ENCODE measurements at regions not wholly inside any gene's neighbourhood (a gene's known extent, or its start where the extent isn't known, plus 50 kb on each side); places are given as distances from the start of the nearest gene placed in this dataset.
"Not testable (repeated sequence)": the region's sequence is repeated elsewhere in the genome, so short reads cannot be mapped to it uniquely, and the experiment has no call there.

DNA sequence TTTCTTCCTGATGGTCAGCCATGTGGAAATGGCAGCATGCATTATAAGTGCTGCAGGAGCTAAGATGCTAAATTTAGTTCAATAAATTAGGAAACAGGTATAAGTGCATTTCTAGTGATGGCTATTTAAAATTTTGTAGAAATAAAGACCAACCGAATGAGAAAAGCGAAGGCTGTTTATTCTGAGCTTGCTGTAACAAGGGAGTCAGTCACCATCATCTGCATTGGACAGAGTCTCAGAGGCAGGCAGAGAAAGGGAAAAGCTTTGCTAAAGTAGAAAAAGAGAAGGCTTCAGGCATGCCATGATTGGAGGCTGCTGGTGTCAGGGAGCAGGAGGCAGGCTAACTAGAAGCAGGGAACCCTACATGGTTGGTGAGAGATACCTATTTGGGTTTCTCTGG lies 451.0 kb downstream of the EDEM1 start:
- no peak for DNase-seq

DNA sequence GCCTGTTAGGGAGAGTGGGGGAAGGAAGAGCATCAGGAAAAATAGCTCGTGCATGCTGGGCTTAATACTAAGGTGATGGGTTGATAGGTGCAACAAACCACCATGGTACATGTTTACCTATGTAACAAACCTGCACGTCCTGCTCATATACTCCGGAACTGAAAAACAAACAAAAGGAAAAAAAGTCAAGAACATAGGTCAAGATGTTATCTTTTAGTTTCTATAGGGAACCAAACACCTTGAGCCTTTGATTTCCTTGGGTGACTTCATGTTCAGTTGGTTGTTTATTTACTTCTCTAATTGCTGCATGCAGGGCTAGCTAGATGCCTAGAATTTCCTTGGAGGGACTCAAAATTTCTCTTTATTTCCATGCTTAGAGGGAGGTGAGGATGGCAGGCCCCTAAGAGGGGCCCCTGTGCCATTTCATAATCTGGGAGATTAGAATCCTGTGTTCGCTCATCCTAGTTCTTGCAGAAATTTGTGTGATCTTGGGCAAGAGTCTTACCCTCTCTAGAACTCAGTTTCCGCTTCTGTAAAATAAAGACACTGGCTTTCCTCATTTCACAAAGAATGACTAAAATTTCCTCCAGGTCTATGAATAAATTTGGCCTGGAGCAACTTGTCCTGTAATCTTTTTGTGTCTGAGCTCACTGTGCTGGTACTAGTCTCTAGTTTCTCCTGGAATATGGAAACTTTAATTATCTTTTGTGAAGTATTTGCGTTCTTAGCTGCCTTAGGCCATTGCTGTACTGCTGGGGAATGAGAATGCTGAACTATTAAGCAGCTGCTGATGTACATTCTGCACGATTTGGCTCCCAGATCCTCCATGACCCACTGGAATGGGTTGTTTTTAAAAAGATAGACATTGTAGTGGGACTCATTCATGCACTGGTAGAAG lies 457.5 kb downstream of the EDEM1 start:
- DNase-seq, result no peak

- no peak for DNase-seq
Measured at GRCh38 chr3:5645692-5646410, 458.3 kb downstream of the EDEM1 start.

DNA sequence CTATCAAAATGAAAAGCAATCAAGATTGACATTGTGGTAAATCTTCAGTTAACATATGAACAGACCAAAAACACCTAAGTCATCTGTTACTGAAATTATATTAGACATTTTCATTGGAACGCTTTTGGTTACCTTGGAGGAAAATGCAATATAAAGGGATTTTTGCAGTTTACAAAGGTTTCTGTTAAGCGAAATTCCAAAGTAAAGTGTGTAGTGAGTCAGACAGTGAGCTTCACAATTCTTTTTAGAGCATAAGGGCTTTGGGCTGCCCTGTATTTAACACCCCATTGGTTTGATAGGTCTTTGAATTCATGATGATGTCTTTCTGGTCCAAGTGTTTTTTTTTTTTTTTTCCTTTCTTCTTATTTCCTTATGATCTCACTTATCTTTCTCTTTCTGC lies 462.8 kb downstream of the EDEM1 start:
- no peak for DNase-seq

DNA sequence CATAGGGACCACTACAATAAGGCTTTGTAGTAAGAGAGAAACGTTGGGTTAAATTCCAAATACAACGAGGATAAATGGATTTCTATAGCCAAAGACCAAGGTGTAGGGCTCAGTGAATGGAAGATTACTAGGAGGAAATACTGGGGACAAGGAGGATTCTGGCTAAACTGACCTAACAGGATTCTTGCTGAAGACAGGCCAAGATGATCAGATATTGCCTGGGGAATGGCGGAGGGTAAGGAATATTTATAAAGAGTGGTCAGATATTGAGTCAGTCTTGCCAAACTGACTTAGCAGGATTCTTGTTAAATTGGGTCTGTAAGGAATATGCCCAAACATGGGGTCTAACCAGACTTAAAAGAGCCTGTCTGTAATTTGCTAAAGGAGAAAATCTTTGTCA lies 463.8 kb downstream of the EDEM1 start:
- no peak for DNase-seq

DNA sequence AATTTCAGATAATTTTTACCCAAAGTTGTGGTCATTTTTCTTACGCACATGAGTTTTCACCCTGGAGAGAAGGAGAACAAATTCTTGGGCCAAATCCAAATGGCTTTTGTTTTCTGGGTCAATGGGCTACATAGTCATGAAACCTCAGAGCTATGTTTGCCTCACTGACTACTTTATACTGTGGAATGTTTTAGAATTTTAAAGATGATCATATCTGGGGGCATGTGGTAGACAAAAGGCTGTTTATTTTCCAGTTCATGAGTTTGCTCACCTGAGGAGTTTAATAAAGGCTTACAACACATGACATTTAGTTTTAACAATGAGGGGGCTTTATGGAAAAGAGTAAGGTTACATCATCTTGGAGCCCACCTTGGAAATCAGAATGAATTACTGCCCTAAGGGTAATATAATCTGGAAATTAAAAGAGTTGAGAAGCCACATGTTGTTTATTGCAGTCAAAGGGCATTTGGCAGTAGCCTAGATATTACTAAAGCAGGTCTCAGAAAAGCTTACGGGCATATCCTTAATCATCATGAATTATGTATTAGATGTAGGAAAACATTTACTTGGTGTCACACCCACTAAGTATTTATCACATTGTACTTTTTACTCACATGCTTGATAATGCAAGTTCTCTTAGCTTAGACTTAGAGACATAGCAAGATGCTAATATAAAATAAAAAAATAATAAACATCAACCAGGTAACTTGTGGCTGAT lies 466.1 kb downstream of the EDEM1 start:
- DNase-seq, result no peak

- DNase-seq, result no peak
Measured at GRCh38 chr3:5657106-5657505, 469.6 kb downstream of the EDEM1 start.

DNA sequence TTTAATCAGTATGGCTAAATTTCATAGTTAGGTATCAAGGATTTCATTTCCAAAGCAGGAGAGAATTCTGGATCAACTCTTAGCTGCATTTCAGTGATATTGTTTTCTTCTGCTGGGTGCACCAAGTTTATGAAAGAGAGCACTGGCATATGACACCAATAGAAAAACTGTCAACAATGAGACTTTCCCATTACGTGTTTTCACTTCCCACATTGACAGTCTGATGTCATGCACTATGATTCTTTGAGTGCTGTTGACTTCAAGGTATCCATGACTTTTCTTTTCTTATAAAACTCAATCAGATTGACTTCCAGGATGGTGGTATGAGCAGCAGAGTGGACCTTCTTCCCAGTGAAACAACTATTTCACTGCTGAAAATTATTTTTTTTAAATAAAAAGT lies 476.1 kb downstream of the EDEM1 start:
- no peak for DNase-seq

DNA sequence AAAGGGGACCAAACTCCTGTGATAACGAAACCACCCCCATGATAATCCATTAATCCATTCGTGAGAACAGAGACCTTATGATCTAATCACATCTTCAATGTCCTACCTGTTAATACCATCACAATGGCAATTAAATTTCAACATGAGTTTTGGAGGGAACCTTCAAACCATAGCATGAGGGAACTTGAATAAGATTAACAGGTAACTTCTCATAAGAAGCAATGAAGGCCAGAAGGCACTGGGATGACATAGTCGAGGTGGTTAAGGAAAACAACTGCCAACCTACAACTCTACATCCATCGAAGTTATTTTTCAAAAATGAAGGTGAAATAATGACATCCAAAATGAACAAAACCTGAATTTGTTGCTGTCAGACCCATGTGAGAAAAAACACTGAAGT lies 478.9 kb downstream of the EDEM1 start:
- DNase-seq, result no peak

DNA sequence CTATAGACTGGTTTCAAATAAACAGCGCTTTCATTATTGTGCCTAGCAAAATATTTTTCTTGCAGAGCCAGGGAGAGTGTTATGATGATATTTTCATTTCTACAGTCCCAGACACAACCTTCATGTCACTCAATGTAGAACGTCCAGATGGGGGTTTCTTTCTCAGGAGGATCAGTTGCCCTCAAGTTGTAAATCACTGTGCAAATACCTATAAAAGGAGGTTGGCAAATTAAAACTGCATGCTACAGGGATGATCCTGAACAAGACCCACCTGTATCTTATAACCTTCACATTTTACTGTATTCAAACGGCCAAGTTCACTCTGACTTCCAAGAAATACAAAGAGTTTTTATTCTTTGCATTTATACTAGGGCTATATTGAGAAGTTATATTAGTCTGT lies 486.0 kb downstream of the EDEM1 start:
- no peak for DNase-seq

- DNase-seq, result no peak
Measured at GRCh38 chr3:5675319-5675718, 487.8 kb downstream of the EDEM1 start.

GRCh38 chr3:5677555-5677954 lies 490.0 kb downstream of the EDEM1 start:
- DNase-seq, result no peak

- DNase-seq, result no peak
Measured at GRCh38 chr3:5678248-5678647, 490.7 kb downstream of the EDEM1 start.

DNA sequence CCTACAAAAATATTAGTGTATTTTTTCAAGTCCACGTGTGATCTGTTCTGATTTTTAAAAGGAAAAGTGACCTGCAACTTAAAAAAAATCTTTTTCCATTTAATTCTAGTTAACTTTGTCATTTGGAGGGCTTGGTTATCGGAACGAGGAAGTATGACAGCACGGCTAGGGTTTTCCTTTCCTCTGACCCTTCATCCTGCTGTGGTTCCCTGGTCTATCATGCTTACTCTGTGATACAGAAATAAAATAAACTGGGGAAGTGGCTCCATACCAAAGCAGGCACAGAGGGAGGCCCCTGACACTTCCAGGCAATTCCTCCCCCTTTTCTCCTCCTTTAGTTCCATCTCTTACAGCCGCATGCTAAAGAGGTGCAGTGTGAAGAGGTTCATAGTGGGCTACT lies 491.3 kb downstream of the EDEM1 start:
- no peak for DNase-seq

GRCh38 chr3:5687230-5687629 lies 499.7 kb downstream of the EDEM1 start:
- DNase-seq, result no peak

GRCh38 chr3:5690490-5690889 lies 503.0 kb downstream of the EDEM1 start:
- DNase-seq, result no peak

- DNase-seq, result no peak
Measured at GRCh38 chr3:5690904-5691532, 503.5 kb downstream of the EDEM1 start.

DNA sequence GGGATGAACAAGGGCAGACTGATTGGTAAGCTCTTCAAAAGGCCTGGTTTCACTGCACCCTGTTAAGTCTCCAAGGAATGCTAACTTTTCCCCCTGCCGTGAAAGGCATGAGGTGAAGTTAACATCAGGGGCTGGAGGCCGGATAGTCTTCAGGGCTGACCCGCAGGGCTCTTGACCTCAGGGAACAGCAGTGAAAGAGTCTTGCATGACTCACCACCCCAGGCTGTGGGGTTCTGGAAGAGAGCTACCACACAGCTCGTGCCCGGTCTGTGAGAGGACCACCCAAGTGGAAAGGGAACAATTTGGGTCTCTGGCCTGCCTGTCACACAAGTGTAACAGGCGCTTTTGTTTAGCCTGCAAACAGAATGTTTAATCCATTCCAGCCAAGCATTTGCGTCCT lies 504.9 kb downstream of the EDEM1 start:
- DNase-seq, result no peak

DNA sequence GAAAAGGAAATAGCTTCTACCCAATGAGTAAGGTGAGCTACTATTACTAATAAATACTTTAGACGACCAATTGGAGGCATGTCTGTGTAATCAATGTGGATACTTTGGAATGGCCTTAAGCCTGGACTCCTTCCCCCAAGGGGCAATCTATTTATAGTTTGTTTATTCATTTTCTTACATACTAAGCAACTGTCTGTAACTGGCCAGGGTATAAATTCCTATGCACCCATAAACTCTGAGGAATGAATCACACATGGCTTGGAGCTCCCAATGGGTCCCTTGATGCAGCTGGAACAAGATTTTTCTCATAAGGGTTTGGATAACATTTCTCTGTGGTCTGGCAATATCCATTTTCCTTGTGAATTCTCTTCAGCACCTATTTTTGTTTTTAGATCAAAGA lies 506.8 kb downstream of the EDEM1 start:
- no peak for DNase-seq

DNA sequence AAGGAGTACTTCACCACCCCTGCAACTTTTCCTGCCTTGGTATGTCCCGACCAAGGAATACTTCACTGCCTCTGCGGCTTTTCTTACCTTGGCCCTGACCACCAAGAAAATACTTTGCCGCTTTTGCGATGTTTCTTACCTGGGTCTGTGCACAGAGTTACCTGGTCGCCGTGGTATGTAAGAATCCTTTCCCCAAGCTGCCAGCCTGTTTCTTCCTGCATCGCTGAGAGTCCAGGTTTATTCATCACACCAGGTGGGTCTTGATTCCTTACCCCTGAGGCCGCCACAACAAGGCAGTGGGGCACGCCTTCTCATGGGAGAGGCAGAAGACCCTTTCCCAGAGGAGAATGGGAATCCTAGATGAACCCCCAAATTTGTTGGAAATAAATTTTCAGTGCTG lies 511.3 kb downstream of the EDEM1 start:
- DNase-seq, result no peak

- DNase-seq, result no peak
Measured at GRCh38 chr3:5699313-5699712, 511.8 kb downstream of the EDEM1 start.

DNA sequence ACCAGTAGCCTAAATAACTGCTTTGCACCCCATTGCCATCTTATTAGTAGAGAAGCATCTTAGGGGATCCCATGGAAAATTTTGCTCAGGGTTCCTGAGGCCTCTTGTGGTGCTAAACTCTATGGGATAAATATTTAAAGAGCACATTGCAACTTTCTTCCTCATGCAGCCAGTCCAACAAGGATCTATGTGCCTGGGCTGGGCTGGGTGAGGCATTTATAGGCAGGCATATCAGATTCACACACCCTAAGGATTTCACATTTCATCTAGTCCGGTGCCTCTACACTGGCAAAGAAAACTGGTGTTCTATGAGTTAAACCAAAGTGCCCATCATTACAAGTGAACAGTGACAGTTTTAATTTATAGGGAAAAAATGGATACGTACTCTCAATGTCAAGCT lies 512.3 kb downstream of the EDEM1 start:
- DNase-seq, result no peak

GRCh38 chr3:5701005-5701404 lies 513.5 kb downstream of the EDEM1 start:
- not testable (repeated sequence) for DNase-seq
